RCC 7860 (cell line): ENCODE measurements at regions not wholly inside any gene's neighbourhood (a gene's known extent, or its start where the extent isn't known, plus 50 kb on each side); places are given as distances from the start of the nearest gene placed in this dataset.

ENCODE experiments used
- DNase-seq: peaks from one replicate; pipeline ENCODE4 v3.0.0-alpha.2; 2015; ENCODE audit warnings: low spot score
- FAIRE-seq: peaks from 2 replicates; lab custom pipeline; 2012; peaks lifted over from hg19 to GRCh38; lab: Jason Lieb, UNC

- FAIRE-seq = no peak
- no peak for DNase-seq
Measured at GRCh38 chr3:152185891-152186630, 82.7 kb upstream of the MBNL1 start.

- DNase-seq (no peak), FAIRE-seq (no peak)
Measured at GRCh38 chr3:152190636-152191183, 78.0 kb upstream of the MBNL1 start.

GRCh38 chr3:152192050-152192449 lies 76.7 kb upstream of the MBNL1 start:
- no peak for FAIRE-seq
- no peak for DNase-seq

GRCh38 chr3:152192936-152193672 lies 75.6 kb upstream of the MBNL1 start:
- no peak for DNase-seq
- no peak for FAIRE-seq

- FAIRE-seq (no peak), DNase-seq (no peak)
Measured at GRCh38 chr3:152193673-152194267, 75.0 kb upstream of the MBNL1 start.

- no peak for FAIRE-seq
- DNase-seq = no peak
Measured at GRCh38 chr3:152195206-152195605, 73.5 kb upstream of the MBNL1 start.

GRCh38 chr3:152196782-152197181 lies 71.9 kb upstream of the MBNL1 start:
- no peak for FAIRE-seq
- DNase-seq = no peak

- FAIRE-seq (no peak), DNase-seq (no peak)
Measured at GRCh38 chr3:152197451-152197850, 71.3 kb upstream of the MBNL1 start.

GRCh38 chr3:152197937-152198336 lies 70.8 kb upstream of the MBNL1 start:
- no peak for DNase-seq
- no peak for FAIRE-seq

GRCh38 chr3:152198665-152199064 lies 70.1 kb upstream of the MBNL1 start:
- DNase-seq = no peak
- no peak for FAIRE-seq

- no peak for DNase-seq
- FAIRE-seq = no peak
Measured at GRCh38 chr3:152199102-152199840, 69.5 kb upstream of the MBNL1 start.

GRCh38 chr3:152200476-152201420 lies 68.0 kb upstream of the MBNL1 start:
- DNase-seq (no peak), FAIRE-seq (no peak)

- no peak for DNase-seq
- no peak for FAIRE-seq
Measured at GRCh38 chr3:152202976-152203626, 65.6 kb upstream of the MBNL1 start.

- DNase-seq (peak; percentile 26), FAIRE-seq (peak; percentile 93)
Measured at GRCh38 chr3:152203652-152204051, 65.1 kb upstream of the MBNL1 start.

GRCh38 chr3:152204218-152204617 lies 64.5 kb upstream of the MBNL1 start:
- DNase-seq (peak; percentile 41), FAIRE-seq (no peak)

GRCh38 chr3:152205097-152205593 lies 63.6 kb upstream of the MBNL1 start:
- FAIRE-seq (no peak), DNase-seq (no peak)

GRCh38 chr3:152206243-152206760 lies 62.4 kb upstream of the MBNL1 start:
- DNase-seq = no peak
- FAIRE-seq = no peak

GRCh38 chr3:152208439-152208838 lies 60.3 kb upstream of the MBNL1 start:
- no peak for FAIRE-seq
- no peak for DNase-seq

- no peak for FAIRE-seq
- no peak for DNase-seq
Measured at GRCh38 chr3:152209060-152209459, 59.7 kb upstream of the MBNL1 start.
